Adipocyte (in vitro differentiated cells): ENCODE measurements at regions not wholly inside any gene's neighbourhood (a gene's known extent, or its start where the extent isn't known, plus 50 kb on each side); places are given as distances from the start of the nearest gene placed in this dataset.

Experiments
- DNase-seq: peaks from one replicate; pipeline ENCODE4 v3.0.0-alpha.2; 2015; ENCODE audit warnings: low read depth
- H3K27me3 ChIP-seq: replicated peaks from 2 replicates; pipeline ENCODE4 v1.7.0; 2013; ENCODE audit warnings: mild to moderate bottlenecking, low read length, moderate library complexity; ENCODE audit not compliant: control insufficient read depth, insufficient read depth
- H3K36me3 ChIP-seq: 2 replicates; pipeline ENCODE4 v1.7.0; 2013; ENCODE audit warnings: low read length, mild to moderate bottlenecking, moderate library complexity; ENCODE audit not compliant: control insufficient read depth, insufficient read depth, severe bottlenecking
- H3K4me1 ChIP-seq: 2 replicates; pipeline ENCODE4 v1.7.0; 2013; ENCODE audit warnings: mild to moderate bottlenecking, low read length, moderate library complexity; ENCODE audit not compliant: control insufficient read depth, insufficient read depth
- H3K4me3 ChIP-seq: 2 replicates; pipeline ENCODE4 v1.7.0; 2013; ENCODE audit warnings: mild to moderate bottlenecking, low read length, moderate library complexity
- H3K9ac ChIP-seq: 2 replicates; pipeline ENCODE4 v1.7.0; 2013; ENCODE audit warnings: mild to moderate bottlenecking, low read length, moderate library complexity
- H3K9me3 ChIP-seq: 2 replicates; pipeline ENCODE4 v1.7.0; 2013; ENCODE audit warnings: mild to moderate bottlenecking, low read length, moderate library complexity; ENCODE audit not compliant: control insufficient read depth

- no peaks in the 10 kb centered on the region for H3K36me3 ChIP-seq
- no peak overlapping the region for H3K4me3 ChIP-seq
- DNase-seq: no peak
- no peak overlapping the region for H3K9ac ChIP-seq
- H3K4me1 ChIP-seq: no peaks in the 10 kb centered on the region
- no peaks in the 10 kb centered on the region for H3K27me3 ChIP-seq
- no peaks in the 10 kb centered on the region for H3K9me3 ChIP-seq
Observed at GRCh38 chr12:11499806-11500187, 104.4 kb upstream of the PRB2 start.

- Histone ChIP-seq H3K36me3 (no peaks in the 10 kb centered on the region), H3K27me3 (no peaks in the 10 kb centered on the region), H3K4me3 (no peak overlapping the region), H3K4me1 (no peaks in the 10 kb centered on the region), H3K9ac (no peak overlapping the region), H3K9me3 (no peaks in the 10 kb centered on the region)
- DNase-seq: peak; percentile 90
Observed at GRCh38 chr12:11500188-11500860, 105.0 kb upstream of the PRB2 start.

GRCh38 chr12:11500861-11501230, 105.5 kb upstream of the PRB2 start:
- Histone ChIP-seq H3K9me3 (no peaks in the 10 kb centered on the region), H3K9ac (no peak overlapping the region), H3K36me3 (no peaks in the 10 kb centered on the region), H3K27me3 (no peaks in the 10 kb centered on the region), H3K4me1 (no peaks in the 10 kb centered on the region), H3K4me3 (no peak overlapping the region)
- no peak for DNase-seq

GRCh38 chr12:11508699-11509098, 113.3 kb upstream of the PRB2 start:
- H3K9ac ChIP-seq: no peak overlapping the region
- H3K4me1 ChIP-seq: peaks cover 11% of the 10 kb centered on the region
- no peaks in the 10 kb centered on the region for H3K27me3 ChIP-seq
- H3K4me3 ChIP-seq: no peak overlapping the region
- DNase-seq: peak; percentile 41
- no peaks in the 10 kb centered on the region for H3K9me3 ChIP-seq
- no peaks in the 10 kb centered on the region for H3K36me3 ChIP-seq

GRCh38 chr12:11509326-11509725, 114.0 kb upstream of the PRB2 start:
- no peak for DNase-seq
- peaks cover 11% of the 10 kb centered on the region for H3K4me1 ChIP-seq
- no peaks in the 10 kb centered on the region for H3K36me3 ChIP-seq
- H3K4me3 ChIP-seq: no peak overlapping the region
- H3K9me3 ChIP-seq: no peaks in the 10 kb centered on the region
- H3K9ac ChIP-seq: no peak overlapping the region
- no peaks in the 10 kb centered on the region for H3K27me3 ChIP-seq

- H3K27me3 ChIP-seq: no peaks in the 10 kb centered on the region
- no peaks in the 10 kb centered on the region for H3K9me3 ChIP-seq
- DNase-seq: no peak
- H3K9ac ChIP-seq: no peak overlapping the region
- no peaks in the 10 kb centered on the region for H3K36me3 ChIP-seq
- H3K4me3 ChIP-seq: no peak overlapping the region
- H3K4me1 ChIP-seq: peaks cover 11% of the 10 kb centered on the region
Observed at GRCh38 chr12:11510671-11511070, 115.3 kb upstream of the PRB2 start.

- Histone ChIP-seq H3K4me3 (no peak overlapping the region), H3K9ac (no peak overlapping the region), H3K36me3 (no peaks in the 10 kb centered on the region), H3K4me1 (peaks cover 7% of the 10 kb centered on the region), H3K27me3 (no peaks in the 10 kb centered on the region), H3K9me3 (no peaks in the 10 kb centered on the region)
- peak; percentile 7 for DNase-seq
Observed at GRCh38 chr12:11513288-11513687, 117.9 kb upstream of the PRB2 start.

- no peak for DNase-seq
- H3K4me3 ChIP-seq: no peak overlapping the region
- no peaks in the 10 kb centered on the region for H3K27me3 ChIP-seq
- H3K36me3 ChIP-seq: no peaks in the 10 kb centered on the region
- no peak overlapping the region for H3K9ac ChIP-seq
- no peaks in the 10 kb centered on the region for H3K4me1 ChIP-seq
- H3K9me3 ChIP-seq: no peaks in the 10 kb centered on the region
Observed at GRCh38 chr12:11517080-11517479, 121.7 kb upstream of the PRB2 start.

GRCh38 chr12:11524446-11524845, 125.0 kb upstream of the ETV6 start:
- Histone ChIP-seq H3K27me3 (no peaks in the 10 kb centered on the region), H3K4me3 (no peak overlapping the region), H3K9ac (no peak overlapping the region), H3K36me3 (no peaks in the 10 kb centered on the region), H3K4me1 (peaks cover 7% of the 10 kb centered on the region), H3K9me3 (no peaks in the 10 kb centered on the region)
- peak; percentile 6 for DNase-seq

- no peak overlapping the region for H3K4me3 ChIP-seq
- H3K36me3 ChIP-seq: no peaks in the 10 kb centered on the region
- H3K4me1 ChIP-seq: no peaks in the 10 kb centered on the region
- H3K9me3 ChIP-seq: no peaks in the 10 kb centered on the region
- DNase-seq: no peak
- H3K9ac ChIP-seq: no peak overlapping the region
- H3K27me3 ChIP-seq: no peaks in the 10 kb centered on the region
Observed at GRCh38 chr12:11534064-11534463, 115.4 kb upstream of the ETV6 start.

GRCh38 chr12:11535127-11535526, 114.3 kb upstream of the ETV6 start:
- no peaks in the 10 kb centered on the region for H3K9me3 ChIP-seq
- DNase-seq: no peak
- no peak overlapping the region for H3K4me3 ChIP-seq
- no peaks in the 10 kb centered on the region for H3K27me3 ChIP-seq
- H3K4me1 ChIP-seq: no peaks in the 10 kb centered on the region
- H3K36me3 ChIP-seq: no peaks in the 10 kb centered on the region
- no peak overlapping the region for H3K9ac ChIP-seq

- H3K27me3 ChIP-seq: no peaks in the 10 kb centered on the region
- DNase-seq: no peak
- no peaks in the 10 kb centered on the region for H3K4me1 ChIP-seq
- H3K9ac ChIP-seq: no peak overlapping the region
- no peaks in the 10 kb centered on the region for H3K9me3 ChIP-seq
- H3K36me3 ChIP-seq: no peaks in the 10 kb centered on the region
- H3K4me3 ChIP-seq: no peak overlapping the region
Observed at GRCh38 chr12:11539156-11539555, 110.3 kb upstream of the ETV6 start.
